ENCODE measurements at regions not wholly inside any gene's neighbourhood (a gene's known extent, or its start where the extent isn't known, plus 50 kb on each side); places are given as distances from the start of the nearest gene placed in this dataset.

GRCh38 chr10:120735773-120736371 lies 115.3 kb upstream of the WDR11 start:
- Histone ChIP-seq H3K27ac (no peak overlapping the region), H3K27me3 (replicated peaks) (no peaks in the 10 kb centered on the region), H3K4me3 (ENCODE audit: low read depth, low read length) (no peak overlapping the region), H3K36me3 (replicated peaks) (no peaks in the 10 kb centered on the region)
- in situ Hi-C loops (cut with HindIII; ENCODE audit: low pct_ligation_motif_present, low sequenced_read_pairs), result no loop called here
- DNase-seq, result no peak
- TF ChIP-seq, protein P1, sequence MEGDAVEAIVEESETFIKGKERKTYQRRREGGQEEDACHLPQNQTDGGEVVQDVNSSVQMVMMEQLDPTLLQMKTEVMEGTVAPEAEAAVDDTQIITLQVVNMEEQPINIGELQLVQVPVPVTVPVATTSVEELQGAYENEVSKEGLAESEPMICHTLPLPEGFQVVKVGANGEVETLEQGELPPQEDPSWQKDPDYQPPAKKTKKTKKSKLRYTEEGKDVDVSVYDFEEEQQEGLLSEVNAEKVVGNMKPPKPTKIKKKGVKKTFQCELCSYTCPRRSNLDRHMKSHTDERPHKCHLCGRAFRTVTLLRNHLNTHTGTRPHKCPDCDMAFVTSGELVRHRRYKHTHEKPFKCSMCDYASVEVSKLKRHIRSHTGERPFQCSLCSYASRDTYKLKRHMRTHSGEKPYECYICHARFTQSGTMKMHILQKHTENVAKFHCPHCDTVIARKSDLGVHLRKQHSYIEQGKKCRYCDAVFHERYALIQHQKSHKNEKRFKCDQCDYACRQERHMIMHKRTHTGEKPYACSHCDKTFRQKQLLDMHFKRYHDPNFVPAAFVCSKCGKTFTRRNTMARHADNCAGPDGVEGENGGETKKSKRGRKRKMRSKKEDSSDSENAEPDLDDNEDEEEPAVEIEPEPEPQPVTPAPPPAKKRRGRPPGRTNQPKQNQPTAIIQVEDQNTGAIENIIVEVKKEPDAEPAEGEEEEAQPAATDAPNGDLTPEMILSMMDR (IDR thresholded peaks at IDR 0.05; ENCODE audit: low read depth, low read length, missing control alignments), result peak; percentile 53

DNA sequence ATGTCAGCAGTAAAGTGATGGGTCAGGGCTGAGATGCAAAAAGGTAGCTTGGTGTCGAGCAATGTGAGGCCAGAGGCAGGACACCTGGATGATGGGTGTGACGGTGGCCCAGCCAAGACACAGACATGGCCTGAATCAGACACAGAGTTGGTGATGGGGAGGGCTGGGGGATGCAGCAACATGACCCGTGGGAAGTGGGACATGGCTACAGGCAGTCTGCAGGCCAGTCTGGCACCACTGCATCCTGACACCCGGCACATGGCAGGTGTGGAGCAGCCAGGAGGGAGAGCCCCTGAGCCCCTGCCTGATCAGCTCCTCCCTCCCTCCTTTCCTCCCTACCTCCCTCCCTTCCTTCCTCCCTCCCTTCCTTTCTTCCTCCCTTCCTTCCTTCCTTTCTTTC lies 114.8 kb upstream of the WDR11 start:
- no peaks in the 10 kb centered on the region for H3K36me3 ChIP-seq (replicated peaks)
- H3K27me3 ChIP-seq (replicated peaks), result no peaks in the 10 kb centered on the region
- no peak overlapping the region for H3K27ac ChIP-seq
- no peak overlapping the region for H3K4me3 ChIP-seq (ENCODE audit: low read depth, low read length)
- TF ChIP-seq, protein P1 (IDR thresholded peaks at IDR 0.05; ENCODE audit: low read depth, low read length, missing control alignments), result no peak
- in situ Hi-C loops (cut with HindIII; ENCODE audit: low pct_ligation_motif_present, low sequenced_read_pairs), result no loop called here
- DNase-seq, result no peak

DNA sequence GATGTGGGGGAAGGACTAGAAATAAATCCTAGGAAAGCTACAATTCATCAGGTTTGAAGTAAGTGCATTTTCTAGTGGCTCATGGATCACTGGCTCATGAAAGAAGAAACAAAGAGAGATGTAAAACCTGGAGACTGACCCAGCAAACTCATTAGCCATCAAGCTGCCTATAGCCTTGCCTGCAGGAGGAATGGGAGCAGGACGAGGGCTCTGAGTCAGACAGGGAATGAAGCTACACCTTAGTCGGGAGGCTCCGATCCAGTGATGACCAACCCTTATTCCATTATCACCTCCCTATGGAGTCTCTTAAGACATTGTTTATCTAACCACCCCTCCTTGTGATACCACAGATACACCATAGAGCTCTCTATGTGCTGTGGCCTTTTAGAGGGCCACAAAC lies 112.5 kb upstream of the WDR11 start:
- Histone ChIP-seq H3K27me3 (replicated peaks) (no peaks in the 10 kb centered on the region), H3K27ac (no peak overlapping the region), H3K4me3 (ENCODE audit: low read depth, low read length) (no peak overlapping the region), H3K36me3 (replicated peaks) (no peaks in the 10 kb centered on the region)
- in situ Hi-C loops (cut with HindIII; ENCODE audit: low pct_ligation_motif_present, low sequenced_read_pairs), result no loop called here
- no peak for DNase-seq
- TF ChIP-seq, protein P1 (IDR thresholded peaks at IDR 0.05; ENCODE audit: low read depth, low read length, missing control alignments), result no peak

- TF ChIP-seq, protein P1 (IDR thresholded peaks at IDR 0.05; ENCODE audit: low read depth, low read length, missing control alignments), result no peak
- Histone ChIP-seq H3K27ac (no peak overlapping the region), H3K27me3 (replicated peaks) (no peaks in the 10 kb centered on the region), H3K36me3 (replicated peaks) (no peaks in the 10 kb centered on the region), H3K4me3 (ENCODE audit: low read depth, low read length) (no peak overlapping the region)
- in situ Hi-C loops (cut with HindIII; ENCODE audit: low pct_ligation_motif_present, low sequenced_read_pairs), result no loop called here
- DNase-seq, result no peak
These were observed 109.8 kb upstream of the WDR11 start for GRCh38 chr10:120741396-120741795.

- in situ Hi-C loops (cut with HindIII; ENCODE audit: low pct_ligation_motif_present, low sequenced_read_pairs), result no loop called here
These were observed 108.8 kb upstream of the WDR11 start for GRCh38 chr10:120742373-120742772.

More at GRCh38 chr10:120742373-120742772, 108.8 kb upstream of the WDR11 start:
- Histone ChIP-seq H3K36me3 (replicated peaks) (no peaks in the 10 kb centered on the region), H3K4me3 (ENCODE audit: low read depth, low read length) (no peak overlapping the region), H3K27me3 (replicated peaks) (no peaks in the 10 kb centered on the region), H3K27ac (no peak overlapping the region)
- no peak for DNase-seq
- TF ChIP-seq, protein P1 (IDR thresholded peaks at IDR 0.05; ENCODE audit: low read depth, low read length, missing control alignments), result no peak

All from brain microvascular endothelial cell (primary cell).